Neuronal stem cell (in vitro differentiated cells): ENCODE measurements at regions not wholly inside any gene's neighbourhood (a gene's known extent, or its start where the extent isn't known, plus 50 kb on each side); places are given as distances from the start of the nearest gene placed in this dataset.

ENCODE experiments used
- DNase-seq: peaks from one replicate; pipeline ENCODE4 v3.0.0-alpha.2; 2013; ENCODE audit warnings: low spot score
- H2AFZ ChIP-seq: one replicate; pipeline ENCODE4 v1.6.1; 2013; ENCODE audit warnings: mild to moderate bottlenecking, low read length, inconsistent platforms
- H2AK5ac ChIP-seq: 2 replicates; pipeline ENCODE4 v1.6.1; 2013; ENCODE audit warnings: low read depth, mild to moderate bottlenecking, inconsistent platforms, low read length, moderate library complexity, mixed read lengths
- H2BK120ac ChIP-seq: 2 replicates; pipeline ENCODE4 v1.6.1; 2013; ENCODE audit warnings: low read depth, mild to moderate bottlenecking, inconsistent platforms, low read length, moderate library complexity, mixed read lengths
- H2BK12ac ChIP-seq: one replicate; pipeline ENCODE4 v1.6.1; 2013; ENCODE audit warnings: low read length, inconsistent platforms
- H2BK15ac ChIP-seq: 2 replicates; pipeline ENCODE4 v1.6.1; 2013; ENCODE audit warnings: mild to moderate bottlenecking, low read length, inconsistent platforms, mixed read lengths
- H2BK5ac ChIP-seq: one replicate; pipeline ENCODE4 v1.6.1; 2013; ENCODE audit warnings: inconsistent platforms, mild to moderate bottlenecking, low read length, moderate library complexity
- H3K14ac ChIP-seq: one replicate; pipeline ENCODE4 v1.6.1; 2013; ENCODE audit warnings: low read length, inconsistent platforms
- H3K18ac ChIP-seq: 2 replicates; pipeline ENCODE4 v1.6.1; 2013; ENCODE audit warnings: low read length, inconsistent platforms
- H3K23ac ChIP-seq: 2 replicates; pipeline ENCODE4 v1.6.1; 2013; ENCODE audit warnings: low read depth, mild to moderate bottlenecking, mixed read lengths, low read length, inconsistent platforms; ENCODE audit not compliant: poor library complexity
- H3K27ac ChIP-seq: replicated peaks from 3 replicates; pipeline ENCODE4 v1.5.1; 2013; ENCODE audit warnings: low read length, inconsistent platforms
- H3K27me3 ChIP-seq, 3 experiments: 2 replicates each; pipeline ENCODE4 v1.6.1; 2013; ENCODE audit warnings: low read length in 3 of 3, mild to moderate bottlenecking in 2 of 3, inconsistent platforms in 1 of 3, low read depth in 1 of 3, mixed read lengths in 1 of 3, moderate library complexity in 1 of 3; ENCODE audit not compliant: control insufficient read depth in 3 of 3, insufficient read depth in 3 of 3
- H3K36me3 ChIP-seq, 2 donors: replicated peaks in 1 of 2; 2 replicates each; pipeline ENCODE4 v1.6.1; 2013; ENCODE audit warnings: low read length in 2 of 2; ENCODE audit not compliant: control insufficient read depth in 2 of 2, insufficient read depth in 2 of 2
- H3K4ac ChIP-seq: 2 replicates; pipeline ENCODE4 v1.6.1; 2013; ENCODE audit warnings: inconsistent platforms, mild to moderate bottlenecking, low read length, moderate library complexity
- H3K4me1 ChIP-seq, 2 donors: 1 replicate in 1 of 2; 2 replicates in 1 of 2; pipeline ENCODE4 v1.6.1; 2013; ENCODE audit warnings: low read length in 2 of 2, low read depth in 1 of 2; ENCODE audit not compliant: control insufficient read depth in 2 of 2, insufficient read depth in 1 of 2
- H3K4me2 ChIP-seq: one replicate; pipeline ENCODE4 v1.6.1; 2013; ENCODE audit warnings: mild to moderate bottlenecking, low read length, inconsistent platforms; ENCODE audit not compliant: insufficient read depth, poor library complexity, severe bottlenecking
- H3K4me3 ChIP-seq, 2 donors: 2 replicates each; pipeline ENCODE4 v1.5.1; 2013; ENCODE audit warnings: low read length in 2 of 2, mild to moderate bottlenecking in 2 of 2, inconsistent platforms in 1 of 2, moderate library complexity in 1 of 2
- H3K79me1 ChIP-seq: one replicate; pipeline ENCODE4 v1.6.1; 2013; ENCODE audit warnings: low read depth, mild to moderate bottlenecking, inconsistent platforms, low read length, moderate library complexity
- H3K9ac ChIP-seq: one replicate; pipeline ENCODE4 v1.6.1; 2013; ENCODE audit warnings: mild to moderate bottlenecking, low read depth, low read length, inconsistent platforms; ENCODE audit not compliant: poor library complexity
- H3K9me3 ChIP-seq, 2 donors: replicated peaks in 1 of 2; 2 replicates each; pipeline versions ENCODE3 to v1.6.1; 2013; ENCODE audit warnings: low read length in 2 of 2, mild to moderate bottlenecking in 2 of 2, inconsistent platforms in 1 of 2, low read depth in 1 of 2, mixed read lengths in 1 of 2, moderate library complexity in 1 of 2; ENCODE audit not compliant: control insufficient read depth in 2 of 2, insufficient read depth in 1 of 2
- H4K8ac ChIP-seq: one replicate; pipeline ENCODE4 v1.6.1; 2013; ENCODE audit warnings: low read depth, mild to moderate bottlenecking, inconsistent platforms, low read length, moderate library complexity
- H4K91ac ChIP-seq: one replicate; pipeline ENCODE4 v1.6.1; 2013; ENCODE audit warnings: low read length, low read depth, mild to moderate bottlenecking, inconsistent platforms; ENCODE audit not compliant: poor library complexity
- WGBS, 2 donors: extraction: QIAGEN DNeasy Blood & Tissue Kit; methylation state at CpG; one replicate each; pipeline ENCODE4 v1.1.7; 2013; ENCODE audit warnings: missing lambda C conversion rate in 2 of 2, mixed read lengths in 1 of 2; ENCODE audit not compliant: insufficient read length in 2 of 2, insufficient replicate concordance in 1 of 2; ENCODE audit errors: extremely low coverage in 2 of 2; 5-methylcytosine and 5-hydroxymethylcytosine counted together

DNA sequence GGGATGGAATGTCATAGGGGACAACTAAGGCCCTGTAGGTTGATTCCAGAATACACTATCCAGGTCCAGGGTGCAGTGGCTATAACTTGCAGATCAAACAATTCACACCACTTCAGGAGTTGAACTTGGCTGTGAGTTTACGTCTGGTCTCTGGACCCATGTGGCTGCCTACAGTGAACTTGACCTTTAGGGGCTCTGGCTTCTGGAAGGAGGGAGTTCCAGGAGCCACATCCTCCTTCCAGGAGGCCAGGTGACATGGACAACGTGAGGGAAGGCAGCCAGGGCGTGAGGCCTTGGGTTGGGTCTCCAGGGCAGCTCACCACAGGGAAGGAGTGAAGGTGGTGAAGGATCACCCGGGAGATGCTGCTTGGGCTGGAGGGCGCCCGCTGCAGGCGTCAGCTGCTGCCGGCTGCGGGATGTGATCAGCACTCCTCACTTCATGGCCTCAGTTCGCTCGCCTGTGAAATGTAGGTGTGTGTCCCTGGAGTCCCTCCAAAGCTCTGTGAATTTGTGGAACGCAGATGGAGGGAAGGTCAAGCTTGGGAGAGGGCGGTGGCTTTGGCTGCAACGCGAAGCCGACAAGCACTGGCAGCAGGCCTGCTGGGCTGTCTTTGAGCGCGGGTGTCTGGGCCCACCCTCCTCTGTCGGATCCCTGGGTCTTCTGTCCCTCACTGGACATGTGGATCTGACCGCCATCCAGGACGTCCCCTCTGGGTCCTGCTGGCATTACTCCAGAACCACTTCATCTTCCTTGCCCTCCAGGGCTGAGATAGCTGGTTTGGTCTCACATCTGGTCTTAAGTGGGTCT, 146.5 kb downstream of the GLI2 start:
- Histone ChIP-seq H4K91ac (no peak overlapping the region), H2AK5ac (no peak overlapping the region), H3K9me3 (no peaks in the 10 kb centered on the region), H3K4me1 (peaks cover 31 to 35% of the 10 kb centered on the region in 2 donors), H2AFZ (no peak overlapping the region), H2BK120ac (no peak overlapping the region), H3K4ac (no peak overlapping the region), H3K14ac (no peak overlapping the region), H3K79me1 (peaks cover 16% of the 10 kb centered on the region), H2BK15ac (no peak overlapping the region), H3K18ac (peak overlapping the region; percentile 51), H3K4me3 (no peak overlapping the region), H3K27me3 (no peaks in the 10 kb centered on the region), H3K4me2 (no peak overlapping the region), H3K27ac (no peak overlapping the region), H2BK12ac (no peak overlapping the region), H2BK5ac (no peak overlapping the region), H3K36me3 (peaks cover 0 to 20% of the 10 kb centered on the region in 2 donors), H4K8ac (no peak overlapping the region), H3K23ac (no peak overlapping the region), H3K9ac (no peak overlapping the region)
- DNase-seq, result no peak
- no CpG with 5 or more reads among the region's 21 CpGs for WGBS, 2 donors

DNA sequence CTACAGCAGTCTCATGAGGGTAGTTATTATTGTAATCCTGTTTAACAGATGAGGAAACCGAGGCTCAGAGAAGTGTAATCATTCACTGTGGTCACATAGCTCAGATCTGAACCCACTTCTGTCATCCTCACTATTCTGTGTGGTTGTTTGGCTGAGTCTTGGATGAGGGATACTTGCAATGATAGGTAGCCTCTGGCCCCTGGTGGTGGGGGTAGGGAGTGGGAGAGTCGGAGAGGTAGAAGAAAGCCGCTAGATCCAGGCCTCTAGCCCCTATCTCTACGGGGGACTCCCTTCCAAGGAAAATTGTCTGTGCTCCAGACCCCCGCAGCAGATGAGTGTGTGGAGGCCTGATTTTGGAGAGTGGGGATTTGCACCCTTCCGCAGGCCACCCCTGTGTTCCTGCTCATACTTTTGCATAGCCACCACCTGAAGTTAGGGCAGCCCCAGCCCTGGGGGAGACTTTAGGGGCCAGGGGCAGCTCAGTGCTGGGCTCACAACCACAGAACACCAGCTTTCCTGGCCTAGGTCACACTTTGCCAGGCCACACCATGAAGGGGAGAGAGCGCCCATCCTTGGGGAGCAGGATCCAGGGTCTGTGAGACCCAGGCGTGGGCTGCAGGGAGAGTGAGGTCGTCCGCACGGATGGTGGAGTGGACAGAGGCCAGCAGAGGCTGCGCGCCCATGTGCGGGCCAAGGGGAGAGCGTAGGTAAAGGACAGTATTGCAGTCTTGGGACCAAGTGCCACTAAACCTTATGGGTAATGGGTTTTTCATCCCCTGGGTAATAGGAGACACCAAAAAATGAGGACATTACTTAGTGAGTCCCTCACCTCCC, 148.2 kb downstream of the GLI2 start:
- no peaks in the 10 kb centered on the region for H3K27me3 ChIP-seq
- peaks cover 37 to 42% of the 10 kb centered on the region in 2 donors for H3K4me1 ChIP-seq
- H3K9ac ChIP-seq, result peak overlapping the region; percentile 81
- no peak overlapping the region for H3K23ac ChIP-seq
- no peak overlapping the region for H3K4me2 ChIP-seq
- H3K36me3 ChIP-seq, result peaks cover 0 to 9% of the 10 kb centered on the region in 2 donors
- H2BK120ac ChIP-seq, result no peak overlapping the region
- no peak overlapping the region for H3K27ac ChIP-seq
- no CpG with 5 or more reads among the region's 15 CpGs for WGBS, 2 donors
- no peak overlapping the region for H2AFZ ChIP-seq
- DNase-seq, result no peak
- H2BK12ac ChIP-seq, result no peak overlapping the region
- no peak overlapping the region for H4K91ac ChIP-seq
- H3K14ac ChIP-seq, result peak overlapping the region; percentile 72
- no peaks in the 10 kb centered on the region for H3K9me3 ChIP-seq
- no peak overlapping the region for H3K4ac ChIP-seq
- no peak overlapping the region for H2AK5ac ChIP-seq
- peak overlapping the region; percentile 4 for H2BK5ac ChIP-seq
- H3K4me3 ChIP-seq, result no peak overlapping the region
- H4K8ac ChIP-seq, result no peak overlapping the region
- peak overlapping the region; percentile 45 for H3K18ac ChIP-seq
- H3K79me1 ChIP-seq, result peaks cover 16% of the 10 kb centered on the region
- H2BK15ac ChIP-seq, result peak overlapping the region; percentile 31

DNA sequence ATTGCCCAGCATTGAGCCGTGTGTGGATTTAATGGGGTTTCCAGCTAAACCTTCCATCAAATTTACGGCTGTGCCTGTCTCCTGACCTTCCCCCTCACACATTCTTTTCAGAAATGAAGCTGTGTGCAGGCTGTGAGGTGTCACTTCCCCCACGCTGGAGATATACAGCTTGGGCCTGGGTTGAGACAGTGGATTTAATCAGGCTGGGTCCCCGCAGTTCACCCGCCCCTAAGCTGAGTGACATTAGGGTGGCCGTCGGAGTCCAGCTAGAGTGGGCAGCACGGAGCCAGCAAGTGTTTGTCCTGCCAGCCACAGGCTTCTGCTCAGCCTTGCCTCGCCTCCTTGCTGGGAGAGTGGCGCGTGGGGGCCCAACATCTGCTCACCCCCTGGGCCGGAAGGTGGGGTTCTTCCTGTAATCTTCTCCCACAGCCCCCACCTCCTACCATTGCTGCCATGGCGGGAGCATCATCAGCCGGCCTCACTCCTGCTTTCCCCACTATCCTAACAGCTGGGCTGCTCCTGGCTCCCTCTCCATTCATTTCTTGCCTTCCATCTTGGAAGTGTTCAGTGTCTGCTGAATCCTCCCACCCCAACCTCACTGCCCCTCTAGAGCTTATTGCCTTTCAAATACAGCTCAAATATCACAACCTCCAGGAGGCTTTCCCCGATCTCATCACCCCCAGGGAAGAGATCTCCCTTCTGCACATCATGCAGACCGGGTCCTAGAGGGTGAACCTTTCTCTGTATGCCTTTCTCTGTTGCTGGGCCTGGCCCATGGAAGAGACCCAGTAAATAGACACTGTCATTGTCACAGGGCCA, 149.0 kb downstream of the GLI2 start:
- Histone ChIP-seq H3K27me3 (no peaks in the 10 kb centered on the region), H2AFZ (no peak overlapping the region), H2BK120ac (no peak overlapping the region), H3K14ac (peak overlapping the region; percentile 25), H3K18ac (peak overlapping the region; percentile 85), H3K27ac (no peak overlapping the region), H2AK5ac (no peak overlapping the region), H2BK15ac (no peak overlapping the region), H3K36me3 (peaks cover 0 to 9% of the 10 kb centered on the region in 2 donors), H3K4me3 (no peak overlapping the region), H4K91ac (no peak overlapping the region), H2BK12ac (no peak overlapping the region), H2BK5ac (no peak overlapping the region), H3K23ac (no peak overlapping the region), H3K4ac (no peak overlapping the region), H3K4me2 (no peak overlapping the region), H3K79me1 (peaks cover 16% of the 10 kb centered on the region), H3K9ac (peak overlapping the region; percentile 39), H4K8ac (no peak overlapping the region), H3K4me1 (peaks cover 29 to 34% of the 10 kb centered on the region in 2 donors), H3K9me3 (no peaks in the 10 kb centered on the region)
- no peak for DNase-seq
- WGBS, 2 donors, result no CpG with 5 or more reads among the region's 16 CpGs
